ENCODE measurements at regions not wholly inside any gene's neighbourhood (a gene's known extent, or its start where the extent isn't known, plus 50 kb on each side); places are given as distances from the start of the nearest gene placed in this dataset.

GRCh38 chr4:81990898-81991297 is 382.9 kb downstream of the HNRNPD start:
- DNase-seq = no peak

- no peak for DNase-seq
Measured at GRCh38 chr4:81990211-81990610, 383.6 kb downstream of the HNRNPD start.

DNA sequence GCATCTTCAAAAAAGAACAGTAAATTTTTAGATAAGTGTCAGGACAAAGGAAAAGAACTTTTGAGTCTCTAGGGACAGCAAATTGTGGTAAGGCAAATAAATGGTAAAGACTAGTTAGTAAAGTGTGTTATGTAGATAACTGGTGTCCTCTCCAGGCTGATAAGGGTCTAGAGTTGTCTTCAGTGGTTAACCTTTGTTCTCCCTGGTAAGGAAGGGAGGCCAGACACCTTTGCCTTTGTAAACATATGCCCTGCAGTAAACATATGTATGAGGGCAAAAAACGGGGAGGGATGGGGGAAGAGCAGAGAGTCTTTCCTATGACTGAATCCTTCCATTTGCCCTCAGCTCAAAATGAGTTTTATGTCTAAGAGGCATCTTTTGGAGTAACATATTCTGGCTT is 384.6 kb downstream of the HNRNPD start:
- DNase-seq = no peak

GRCh38 chr4:81988178-81988577 is 385.6 kb downstream of the HNRNPD start:
- no peak for DNase-seq

DNA sequence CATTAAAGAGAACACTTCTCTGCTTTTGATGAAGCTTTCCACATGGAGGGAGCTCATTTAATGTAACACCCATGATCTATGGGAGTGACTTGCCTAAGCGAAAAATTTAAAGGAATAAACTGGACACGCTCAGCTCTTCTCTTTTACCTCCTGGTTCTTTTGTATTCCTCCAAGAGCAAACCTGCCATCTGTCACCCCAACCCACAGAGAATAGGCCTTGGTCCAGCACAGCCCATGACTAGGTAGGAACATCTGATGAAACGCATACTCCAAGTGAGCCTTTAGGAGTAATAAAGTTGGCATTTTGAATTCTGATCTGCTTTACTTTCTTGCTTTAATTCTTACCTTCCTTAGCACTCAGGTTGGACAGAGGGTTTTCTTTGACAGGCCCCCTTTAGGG is 389.0 kb downstream of the HNRNPD start:
- no peak for DNase-seq

DNA sequence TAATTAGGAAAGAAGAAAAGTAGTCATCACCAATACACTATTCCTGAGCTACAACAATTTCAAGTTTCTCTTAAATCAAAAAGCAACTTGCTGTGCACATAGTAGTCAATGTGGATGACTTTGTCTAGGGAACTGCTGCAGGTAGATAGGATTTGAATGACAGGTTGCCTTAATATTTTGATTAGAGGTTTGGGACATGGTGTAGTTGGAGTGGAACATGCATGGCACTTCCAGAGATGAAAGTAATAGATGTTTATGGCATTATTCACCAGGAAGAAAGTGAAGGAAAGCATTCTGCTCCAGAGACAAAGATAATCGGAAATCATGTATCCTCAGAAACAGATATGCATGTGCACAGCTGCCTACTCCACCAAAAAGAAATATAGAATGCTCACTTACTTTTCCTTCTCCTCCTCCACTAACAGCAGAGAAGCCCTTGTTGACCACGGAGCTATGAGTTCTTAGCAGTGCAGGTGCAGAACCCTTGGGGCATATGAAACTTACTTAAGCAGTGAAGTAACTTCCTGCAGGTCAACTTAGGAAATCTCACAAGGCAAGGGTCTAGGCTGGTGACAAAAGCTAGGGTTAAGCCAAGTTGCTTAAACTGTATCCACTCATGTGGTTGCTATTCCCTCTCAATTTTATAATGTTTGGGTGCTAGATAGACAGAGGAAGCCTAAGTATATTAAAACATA is 390.8 kb downstream of the HNRNPD start:
- DNase-seq = no peak

GRCh38 chr4:81981218-81981617 is 392.6 kb downstream of the HNRNPD start:
- DNase-seq = no peak

DNA sequence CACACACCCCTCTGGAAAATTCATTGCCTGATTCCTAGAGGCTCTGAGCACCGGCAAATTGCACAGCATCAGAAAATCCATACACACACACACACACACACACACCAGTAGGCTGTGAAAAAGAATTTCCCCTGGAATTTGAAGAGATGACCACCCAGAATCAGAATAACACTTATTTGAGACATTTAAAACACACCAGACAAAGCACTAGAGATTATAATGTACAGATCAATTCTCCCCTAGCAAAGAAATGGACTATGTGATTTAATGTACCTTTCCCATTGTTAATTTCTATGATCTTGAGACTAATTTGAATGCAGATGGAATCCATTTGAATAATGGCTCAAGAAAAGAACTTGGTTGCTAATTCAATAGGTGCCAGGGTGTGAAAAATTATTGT is 399.3 kb downstream of the HNRNPD start:
- no peak for DNase-seq

GRCh38 chr4:81971637-81972381 is 402.0 kb downstream of the HNRNPD start:
- DNase-seq = no peak

- no peak for DNase-seq
Measured at GRCh38 chr4:81971061-81971460, 402.7 kb downstream of the HNRNPD start.

DNA sequence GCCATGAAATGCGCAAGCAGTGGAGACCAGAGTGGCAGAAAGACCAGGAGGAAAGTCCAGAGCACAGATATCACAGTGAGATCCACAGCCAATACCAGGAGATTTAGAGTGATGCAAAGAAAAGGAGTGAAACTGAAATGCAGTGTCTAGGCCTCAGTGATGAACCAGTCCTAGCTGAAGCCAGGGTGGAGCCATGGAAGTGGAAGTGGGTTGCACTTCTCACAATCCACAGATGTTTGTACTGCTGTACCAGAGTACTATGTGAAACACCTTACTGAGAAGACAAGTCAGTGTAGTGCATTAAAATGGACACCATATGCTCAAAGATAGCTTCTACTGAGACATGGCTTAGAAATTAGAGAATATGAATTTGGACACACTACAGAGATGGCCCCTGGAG is 403.3 kb downstream of the HNRNPD start:
- DNase-seq = no peak

GRCh38 chr4:81966676-81967075 is 407.1 kb downstream of the HNRNPD start:
- DNase-seq = no peak

DNA sequence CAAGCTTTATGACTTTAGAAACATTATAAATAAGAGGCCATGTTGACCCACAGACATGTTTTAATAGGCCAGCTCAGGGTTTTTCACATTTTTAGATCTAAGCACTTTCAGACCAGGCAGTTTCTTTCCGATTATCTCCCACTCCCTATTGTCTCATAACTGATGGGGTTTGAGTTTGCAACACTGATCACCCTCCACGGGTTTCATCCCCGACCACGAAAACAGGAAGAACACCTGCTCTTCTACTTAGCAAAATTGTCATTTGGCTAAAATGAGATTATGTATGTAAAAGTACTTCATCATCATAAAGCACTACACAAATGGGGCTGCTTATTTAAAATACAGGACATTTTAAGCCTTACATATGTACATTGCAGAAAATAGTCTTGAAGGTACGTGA is 407.9 kb downstream of the HNRNPD start:
- no peak for DNase-seq

GRCh38 chr4:81965454-81965853 is 408.3 kb downstream of the HNRNPD start:
- no peak for DNase-seq

DNA sequence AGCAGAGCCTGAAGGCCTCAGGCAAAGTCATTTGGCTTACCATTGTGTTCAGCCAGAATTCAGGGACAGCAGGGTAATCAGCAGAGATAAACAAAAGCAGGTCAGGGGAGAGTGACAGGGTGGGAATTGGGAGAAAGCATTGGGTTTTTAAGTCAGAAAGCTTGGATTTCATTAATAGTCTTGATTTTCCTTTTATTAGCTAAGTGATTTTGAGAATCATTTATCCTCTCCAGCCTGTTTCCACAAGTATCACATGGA is 410.1 kb downstream of the HNRNPD start:
- DNase-seq = no peak

DNA sequence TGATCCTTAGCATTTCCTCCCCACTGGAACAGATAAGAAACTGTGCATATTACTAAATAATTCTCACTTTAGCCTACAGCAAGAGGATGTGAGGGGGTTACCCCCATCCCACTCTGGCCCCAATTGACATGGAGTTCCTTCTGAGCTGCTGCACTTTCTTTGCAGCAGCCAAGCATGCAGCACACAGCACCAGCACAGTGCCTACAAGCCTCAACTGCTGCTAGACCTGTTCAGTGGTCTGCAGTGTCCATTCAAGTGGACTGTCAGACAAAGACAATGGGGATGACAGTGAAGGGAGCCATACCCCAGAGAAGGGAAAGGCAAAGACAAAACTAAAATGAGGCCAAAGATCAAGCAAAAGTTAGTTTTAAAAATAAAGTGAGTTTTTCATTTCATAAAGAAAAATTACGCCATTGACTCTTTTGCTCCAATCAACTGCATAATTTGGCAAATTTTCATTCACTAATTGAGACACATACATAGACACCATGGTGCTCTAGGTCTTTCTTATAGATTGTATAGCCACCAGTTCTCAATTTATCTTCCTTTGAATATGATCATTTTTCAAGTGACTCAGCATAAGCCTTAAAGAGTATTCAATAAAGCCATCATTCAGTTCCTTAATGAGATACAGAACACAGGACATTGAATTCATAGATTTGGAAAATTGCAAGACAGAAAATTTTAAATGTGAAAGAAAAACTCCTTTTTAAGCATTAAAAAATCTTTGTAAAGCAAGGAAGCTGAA is 410.6 kb downstream of the HNRNPD start:
- no peak for DNase-seq

GRCh38 chr4:81960961-81961360 is 412.8 kb downstream of the HNRNPD start:
- DNase-seq = no peak

DNA sequence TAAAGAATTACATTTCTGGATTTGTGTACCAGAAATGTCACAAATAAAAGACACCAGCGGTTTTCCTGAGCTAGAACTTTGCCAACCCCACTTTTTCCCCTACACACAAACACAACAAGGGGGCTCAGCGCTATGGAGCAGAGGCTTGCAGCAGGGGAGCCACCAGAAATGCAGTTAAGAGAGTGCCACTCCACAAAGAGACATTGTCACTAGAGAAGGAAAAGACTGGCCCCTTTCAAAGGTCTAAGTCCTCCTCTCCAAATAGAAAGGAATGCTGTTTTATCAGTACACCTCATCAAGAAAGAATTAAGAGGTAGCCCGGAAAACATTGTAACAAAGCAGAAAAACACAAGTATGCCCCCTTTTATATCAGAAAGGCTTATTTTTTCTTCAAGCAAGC is 419.5 kb downstream of the HNRNPD start:
- DNase-seq = no peak

DNA sequence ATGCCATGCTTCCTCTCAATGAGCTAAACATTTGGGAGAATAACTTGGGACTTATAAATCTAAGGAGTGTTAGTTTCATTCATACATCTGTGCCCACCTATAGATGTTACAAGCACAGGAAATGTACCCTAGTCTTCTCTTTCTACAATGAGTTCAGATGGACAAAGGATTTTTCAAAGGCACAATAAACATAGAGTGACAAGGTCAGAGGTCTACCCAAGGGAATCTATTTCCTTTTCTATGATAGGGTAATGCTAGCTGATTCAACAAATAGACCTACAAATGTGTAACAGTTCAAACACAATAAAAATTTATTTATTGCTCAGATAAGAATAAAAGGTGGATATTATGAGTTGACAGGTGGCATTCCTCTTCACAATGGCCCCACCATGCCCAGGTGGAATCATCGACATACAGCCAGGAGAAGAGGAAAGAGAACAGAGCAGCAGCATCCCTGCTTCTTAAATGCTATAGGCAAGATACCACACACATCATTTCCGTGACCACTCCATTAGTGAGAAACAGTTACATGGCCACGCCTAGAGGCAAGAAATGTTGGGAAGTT is 421.8 kb downstream of the HNRNPD start:
- DNase-seq = no peak

- no peak for DNase-seq
Measured at GRCh38 chr4:81946996-81947395, 426.8 kb downstream of the HNRNPD start.

- no peak for DNase-seq
Measured at GRCh38 chr4:81930506-81931238, 443.1 kb downstream of the HNRNPD start.

DNA sequence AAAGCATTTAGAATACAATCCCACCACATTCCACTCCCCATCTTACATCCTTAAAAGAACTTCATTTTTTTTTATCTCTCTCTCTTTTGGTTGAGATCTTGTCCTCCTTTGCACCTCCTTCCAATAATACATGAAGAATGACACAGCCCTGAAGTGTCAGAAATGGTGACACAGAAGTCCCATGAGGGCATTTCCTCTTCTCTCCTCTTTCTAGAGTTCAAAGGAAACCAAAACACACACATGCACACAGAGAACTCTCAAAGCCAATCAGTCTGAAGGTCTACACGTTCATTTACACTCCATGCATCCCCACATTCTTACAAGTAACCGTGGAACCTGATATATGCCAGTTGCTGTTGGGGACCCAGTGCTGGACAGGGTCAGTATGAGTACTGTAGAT is 450.7 kb downstream of the HNRNPD start:
- no peak for DNase-seq

DNA sequence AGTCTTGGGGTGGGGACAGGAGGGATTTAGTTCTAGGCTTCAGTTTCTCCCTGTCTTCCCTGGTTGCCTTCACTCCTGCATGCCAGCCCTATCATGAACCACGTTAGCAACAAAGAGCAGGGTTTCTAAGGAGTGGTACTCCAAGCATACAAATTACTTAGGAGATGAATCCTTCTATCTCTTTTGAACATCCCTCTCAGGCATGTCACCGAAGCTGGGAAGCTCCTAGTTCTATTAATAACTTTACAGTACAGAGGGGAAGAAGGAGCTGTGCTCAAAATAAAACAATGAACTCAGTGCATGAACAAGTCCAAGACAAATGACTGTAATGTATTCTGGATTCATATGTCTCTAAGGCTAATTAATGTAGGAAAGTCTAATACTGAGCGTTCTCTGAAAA is 450.6 kb upstream of the RASGEF1B start:
- DNase-seq = no peak

Data from NCI-H187 (cell line).